Common myeloid progenitor, CD34-positive (primary cell): ENCODE measurements at regions not wholly inside any gene's neighbourhood (a gene's known extent, or its start where the extent isn't known, plus 50 kb on each side); places are given as distances from the start of the nearest gene placed in this dataset.
"Not testable (repeated sequence)": the region's sequence is repeated elsewhere in the genome, so short reads cannot be mapped to it uniquely, and the experiment has no call there.

ENCODE experiments used
- CTCF ChIA-PET: fragments of 350-600 bp; sonication (Branson Sonifier 250); formaldehyde crosslinking; loops from one replicate; lab custom pipeline; 2021; ENCODE audit warnings: antibody characterized with exemption; lab: Charles Lee
- POLR2A ChIA-PET: fragments of 350-600 bp; sonication (Branson Sonifier 250); formaldehyde crosslinking; loops from one replicate; lab custom pipeline; 2021; ENCODE audit warnings: antibody characterized with exemption; lab: Charles Lee
- DNase-seq, 3 donors: peaks; one replicate each; pipeline versions ENCODE4 v3.0.0 to v3.0.0-alpha.2; 2013
- H3K27ac ChIP-seq, 2 experiments: 1 replicate in 1 of 2; 2 replicates in 1 of 2; pipeline ENCODE4 v1.7.0; 2013; ENCODE audit warnings: inconsistent platforms in 2 of 2, low read length in 2 of 2, mild to moderate bottlenecking in 2 of 2, low read depth in 1 of 2, moderate library complexity in 1 of 2; ENCODE audit not compliant: severe bottlenecking in 2 of 2, insufficient read depth in 1 of 2, poor library complexity in 1 of 2
- H3K27me3 ChIP-seq, 5 experiments: replicated peaks in 2 of 5; 1 replicate in 3 of 5; 2 replicates in 2 of 5; pipeline versions ENCODE4 v1.6.1 to v1.7.0; 2013; ENCODE audit warnings: low read length in 4 of 5, mild to moderate bottlenecking in 2 of 5, moderate library complexity in 2 of 5, inconsistent platforms in 1 of 5; ENCODE audit not compliant: insufficient read depth in 5 of 5, control insufficient read depth in 4 of 5
- H3K36me3 ChIP-seq, 4 experiments: 1 replicate in 2 of 4; 2 replicates in 2 of 4; pipeline versions ENCODE4 v1.6.1 to v1.7.0; 2013; ENCODE audit warnings: low read length in 3 of 4, control low read depth in 1 of 4, mild to moderate bottlenecking in 1 of 4; ENCODE audit not compliant: control insufficient read depth in 4 of 4, insufficient read depth in 4 of 4
- H3K4me1 ChIP-seq, 4 experiments: 1 replicate in 3 of 4; 2 replicates in 1 of 4; pipeline versions ENCODE4 v1.6.1 to v1.7.1; 2013; ENCODE audit warnings: low read length in 3 of 4, mild to moderate bottlenecking in 3 of 4, control low read depth in 1 of 4, inconsistent platforms in 1 of 4, moderate library complexity in 1 of 4; ENCODE audit not compliant: control insufficient read depth in 4 of 4, insufficient read depth in 4 of 4; ENCODE audit errors: control extremely low read depth in 1 of 4
- H3K4me3 ChIP-seq, 7 experiments: 1 replicate in 4 of 7; 2 replicates in 3 of 7; pipeline versions ENCODE4 v1.5.1 to v1.7.0; 2013; ENCODE audit warnings: mild to moderate bottlenecking in 7 of 7, low read length in 6 of 7, moderate library complexity in 6 of 7, inconsistent platforms in 2 of 7, low read depth in 2 of 7, control low read depth in 1 of 7; ENCODE audit not compliant: insufficient read depth in 4 of 7, control insufficient read depth in 1 of 7; ENCODE audit errors: extremely low read depth in 1 of 7
- H3K9me3 ChIP-seq, 5 experiments: 1 replicate in 4 of 5; 2 replicates in 1 of 5; pipeline versions ENCODE4 v1.6.1 to v1.7.1; 2013; ENCODE audit warnings: low read length in 4 of 5, mild to moderate bottlenecking in 2 of 5, inconsistent platforms in 1 of 5, low read depth in 1 of 5, moderate library complexity in 1 of 5; ENCODE audit not compliant: control insufficient read depth in 4 of 5, insufficient read depth in 2 of 5; ENCODE audit errors: control extremely low read depth in 1 of 5
- WGBS: methylation state at CpG from one replicate; pipeline ENCODE4 v1.1.5; 2013; ENCODE audit not compliant: insufficient coverage; 5-methylcytosine and 5-hydroxymethylcytosine counted together

DNA sequence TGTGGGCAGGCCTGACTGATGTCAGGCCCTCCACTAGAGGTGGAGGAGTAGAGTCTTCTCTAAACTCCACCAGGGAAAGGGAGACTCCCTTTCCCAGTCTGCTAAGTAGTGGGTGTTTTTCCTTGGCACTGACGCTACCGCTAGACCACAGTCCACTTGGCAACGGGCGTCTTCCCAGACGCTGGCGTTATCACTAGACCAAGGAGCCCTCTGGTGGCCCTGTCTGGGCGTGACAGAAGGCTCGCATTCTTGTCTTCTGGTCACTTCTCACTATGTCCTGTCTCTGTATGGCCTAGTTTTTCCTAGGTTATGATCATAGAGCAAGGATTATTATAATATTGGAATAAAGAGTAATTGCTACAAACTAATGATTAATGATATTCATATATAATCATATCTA is 252.1 kb downstream of the TRIML1 start:
- H3K9me3 ChIP-seq, POLR2A ChIA-PET, CTCF ChIA-PET, H3K4me1 ChIP-seq, DNase-seq, H3K27ac ChIP-seq, H3K4me3 ChIP-seq, H3K36me3 ChIP-seq, H3K27me3 ChIP-seq: not testable (repeated sequence)
- 100% methylated on average over 1 of the region's 8 CpGs for WGBS

DNA sequence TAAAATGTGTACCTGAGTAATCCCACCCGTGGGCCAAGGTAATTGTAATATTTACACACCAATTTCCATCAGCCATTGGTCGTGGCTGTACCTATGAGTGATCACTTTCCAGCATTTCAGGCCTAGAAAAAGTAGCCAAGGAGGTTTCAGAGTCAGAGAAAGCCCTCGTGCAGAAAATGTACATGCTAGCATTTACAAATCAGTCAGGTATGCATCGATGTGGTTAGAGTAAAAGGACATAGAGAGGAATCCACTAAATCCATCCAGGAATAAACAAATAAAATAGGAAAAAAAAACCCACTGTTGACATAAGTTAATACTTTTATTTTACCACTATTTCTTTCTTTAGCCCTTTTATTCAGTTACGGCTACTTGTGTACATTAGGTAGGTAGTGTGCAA is 256.8 kb downstream of the TRIML1 start:
- H3K4me1 ChIP-seq, result no peaks in the 10 kb centered on the region
- H3K9me3 ChIP-seq, result no peaks in the 10 kb centered on the region
- H3K27me3 ChIP-seq, result no peaks in the 10 kb centered on the region
- no peak for DNase-seq
- no peak overlapping the region for H3K4me3 ChIP-seq
- WGBS, result 79% methylated on average over 2 of the region's 5 CpGs
- ChIA-PET CTCF (no interaction called here), POLR2A (interaction anchor here (0.6 kb wide), 1 partner anchor 91 kb away, joined by 8 read pairs; no protein-coding TSS in a partner anchor)
- H3K27ac ChIP-seq, result no peak overlapping the region
- no peaks in the 10 kb centered on the region for H3K36me3 ChIP-seq

DNA sequence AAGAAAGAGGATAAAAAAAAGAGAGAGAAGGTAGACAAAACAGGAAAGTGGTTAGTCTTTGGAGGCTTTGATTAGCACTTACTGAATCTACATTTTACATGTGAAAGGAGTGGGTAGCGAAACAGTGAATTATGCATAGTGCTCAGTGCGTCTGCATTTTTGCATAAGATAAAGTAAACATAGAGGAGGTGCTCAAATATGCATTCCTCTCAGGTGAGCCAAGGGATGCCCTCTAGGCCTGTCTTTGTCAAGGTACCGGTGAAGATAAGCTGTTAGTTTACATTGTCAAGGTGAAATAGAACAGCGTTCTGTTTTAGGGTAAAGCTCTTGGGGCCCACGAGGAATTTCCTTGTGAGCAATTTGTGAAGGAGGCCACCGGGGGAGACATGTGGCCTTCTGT is 260.6 kb downstream of the TRIML1 start:
- 51% methylated on average over 4 of the region's 6 CpGs for WGBS
- H3K27ac ChIP-seq, result no peak overlapping the region
- ChIA-PET POLR2A (no interaction called here), CTCF (no interaction called here)
- no peak overlapping the region for H3K4me3 ChIP-seq
- DNase-seq, result no peak
- no peaks in the 10 kb centered on the region for H3K9me3 ChIP-seq
- no peaks in the 10 kb centered on the region for H3K27me3 ChIP-seq
- no peaks in the 10 kb centered on the region for H3K4me1 ChIP-seq
- no peaks in the 10 kb centered on the region for H3K36me3 ChIP-seq

DNA sequence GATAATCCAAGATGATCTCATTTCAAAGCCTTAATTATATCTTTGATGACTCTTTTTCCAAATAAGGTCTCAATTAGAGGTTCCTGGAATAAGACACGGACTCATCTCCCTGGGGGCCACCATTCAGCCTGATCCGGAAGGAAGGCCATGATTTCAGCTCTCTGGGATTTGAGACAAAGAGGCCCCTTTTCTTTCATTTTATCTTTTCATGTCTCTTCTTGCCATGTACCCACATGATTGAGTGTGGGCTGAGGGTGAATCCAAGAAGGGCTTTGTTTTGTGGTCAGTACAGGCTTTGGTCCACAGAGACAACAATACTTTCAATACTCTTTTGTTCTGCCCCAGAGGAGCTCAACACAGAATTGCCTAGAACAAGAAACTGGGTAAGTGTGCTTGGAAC is 261.2 kb downstream of the TRIML1 start:
- WGBS, result 85% methylated on average over 2 of the region's 2 CpGs
- Histone ChIP-seq H3K4me3 (no peak overlapping the region), H3K9me3 (peaks cover 0 to 2% (median 0%) of the 10 kb centered on the region in 5 experiments), H3K36me3 (no peaks in the 10 kb centered on the region), H3K4me1 (no peaks in the 10 kb centered on the region), H3K27ac (no peak overlapping the region), H3K27me3 (no peaks in the 10 kb centered on the region)
- POLR2A ChIA-PET, result no interaction called here
- CTCF ChIA-PET, result no interaction called here
- DNase-seq, result no peak

DNA sequence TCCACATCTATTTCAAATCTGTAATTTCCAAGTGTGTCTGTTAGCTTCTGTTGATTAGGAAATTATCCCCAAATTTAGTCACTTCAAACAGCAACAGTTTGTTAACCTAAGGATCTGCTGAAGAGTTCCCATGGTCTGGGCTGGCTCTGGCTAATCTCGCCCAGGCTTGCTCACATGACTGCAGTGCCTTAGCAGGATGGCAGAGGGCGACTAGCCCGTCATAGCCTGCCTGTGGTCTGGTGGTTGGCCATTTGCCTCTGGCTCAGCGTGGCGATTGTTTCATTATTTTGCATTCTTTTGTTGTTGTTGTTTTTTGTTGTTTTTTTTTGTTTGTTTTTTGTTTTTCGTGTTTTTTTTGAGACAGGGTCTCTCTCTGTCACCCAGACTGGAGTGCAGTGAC is 264.0 kb downstream of the TRIML1 start:
- DNase-seq, result no peak
- Histone ChIP-seq H3K27me3 (no peaks in the 10 kb centered on the region), H3K27ac (no peak overlapping the region), H3K36me3 (no peaks in the 10 kb centered on the region), H3K9me3 (peaks cover 0 to 2% (median 0%) of the 10 kb centered on the region in 5 experiments), H3K4me3 (no peak overlapping the region), H3K4me1 (no peaks in the 10 kb centered on the region)
- POLR2A ChIA-PET, result no interaction called here
- 96% methylated on average over 3 of the region's 6 CpGs for WGBS
- CTCF ChIA-PET, result no interaction called here

DNA sequence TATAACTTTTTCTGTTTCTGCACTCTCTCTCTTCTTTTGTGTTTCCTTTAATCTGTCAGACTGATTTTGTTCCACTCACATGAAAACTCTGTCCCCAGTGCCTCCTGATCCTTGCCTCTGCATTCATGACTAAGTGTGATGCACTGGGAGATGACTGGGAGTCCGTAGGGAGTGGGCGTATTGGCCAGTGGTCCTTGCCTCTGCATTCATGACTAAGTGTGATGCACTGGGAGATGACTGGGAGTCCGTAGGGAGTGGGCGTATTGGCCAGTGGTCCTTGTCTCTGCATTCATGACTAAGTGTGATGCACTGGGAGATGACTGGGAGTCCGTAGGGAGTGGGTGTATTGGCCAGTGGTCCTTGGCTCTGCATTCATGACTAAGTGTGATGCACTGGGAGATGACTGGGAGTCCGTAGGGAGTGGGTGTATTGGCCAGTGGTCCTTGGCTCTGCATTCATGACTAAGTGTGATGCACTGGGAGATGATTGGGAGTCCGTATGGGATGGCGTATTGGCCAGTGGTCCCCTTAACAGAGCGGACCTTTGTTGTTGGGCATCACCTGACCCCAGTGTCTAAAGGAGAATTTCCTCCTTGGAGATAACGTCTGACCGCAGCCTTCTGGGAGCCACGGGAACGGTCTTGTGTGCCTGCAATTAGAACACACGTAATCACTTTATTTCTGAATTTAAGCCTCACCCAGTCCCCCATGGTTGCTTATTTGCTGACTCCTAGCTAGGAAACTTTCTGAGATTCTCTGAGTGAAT is 266.0 kb downstream of the TRIML1 start:
- CTCF ChIA-PET, DNase-seq, H3K27me3 ChIP-seq, H3K27ac ChIP-seq, H3K4me3 ChIP-seq, POLR2A ChIA-PET, H3K36me3 ChIP-seq, H3K9me3 ChIP-seq, H3K4me1 ChIP-seq: not testable (repeated sequence)
- WGBS, result 97% methylated on average over 9 of the region's 14 CpGs

DNA sequence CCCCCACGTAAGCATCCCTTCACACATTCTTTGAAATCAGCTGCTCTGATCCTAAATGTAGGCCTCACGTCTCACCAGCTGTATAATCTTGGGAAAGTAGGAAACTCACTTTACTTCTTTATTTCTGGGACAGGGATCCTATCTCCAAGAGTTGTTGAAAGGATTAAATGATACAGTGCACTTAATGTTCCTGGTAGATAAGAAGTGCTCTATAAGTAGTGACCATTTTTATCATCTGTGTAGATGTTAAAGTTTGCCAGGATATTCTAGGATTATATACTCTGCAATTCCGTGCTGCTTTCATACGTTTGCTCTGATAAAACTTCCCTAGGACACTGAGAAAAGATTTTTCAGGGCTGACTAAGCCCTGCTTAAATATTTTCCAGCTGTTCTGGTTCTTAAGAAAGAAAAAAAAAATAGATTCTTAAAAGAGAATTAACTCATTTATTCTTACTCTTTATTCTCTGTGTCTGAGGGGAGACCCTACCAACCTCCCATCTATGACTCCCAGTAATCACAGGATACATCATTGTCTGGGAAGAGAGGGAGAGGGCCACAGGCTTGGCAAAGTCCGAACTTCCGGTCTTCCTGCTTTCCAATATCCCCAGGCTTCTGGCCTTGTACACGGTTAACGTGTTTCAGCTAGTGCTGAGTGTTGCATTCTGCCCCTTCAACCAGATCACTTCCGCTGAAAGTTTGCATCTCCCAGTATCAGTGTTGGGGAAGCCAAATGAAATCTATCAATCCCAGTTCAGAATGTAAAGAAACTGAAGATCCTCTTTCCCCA is 269.2 kb downstream of the TRIML1 start:
- POLR2A ChIA-PET, result no interaction called here
- Histone ChIP-seq H3K4me1 (no peaks in the 10 kb centered on the region), H3K4me3 (no peak overlapping the region), H3K27me3 (no peaks in the 10 kb centered on the region), H3K27ac (no peak overlapping the region), H3K9me3 (peaks cover 0 to 2% (median 0%) of the 10 kb centered on the region in 5 experiments), H3K36me3 (no peaks in the 10 kb centered on the region)
- DNase-seq, result no peak
- WGBS, result 83% methylated on average over 5 of the region's 9 CpGs
- CTCF ChIA-PET, result no interaction called here
